ENCODE measurements at regions not wholly inside any gene's neighbourhood (a gene's known extent, or its start where the extent isn't known, plus 50 kb on each side); places are given as distances from the start of the nearest gene placed in this dataset.

- TF ChIP-seq, protein P1, sequence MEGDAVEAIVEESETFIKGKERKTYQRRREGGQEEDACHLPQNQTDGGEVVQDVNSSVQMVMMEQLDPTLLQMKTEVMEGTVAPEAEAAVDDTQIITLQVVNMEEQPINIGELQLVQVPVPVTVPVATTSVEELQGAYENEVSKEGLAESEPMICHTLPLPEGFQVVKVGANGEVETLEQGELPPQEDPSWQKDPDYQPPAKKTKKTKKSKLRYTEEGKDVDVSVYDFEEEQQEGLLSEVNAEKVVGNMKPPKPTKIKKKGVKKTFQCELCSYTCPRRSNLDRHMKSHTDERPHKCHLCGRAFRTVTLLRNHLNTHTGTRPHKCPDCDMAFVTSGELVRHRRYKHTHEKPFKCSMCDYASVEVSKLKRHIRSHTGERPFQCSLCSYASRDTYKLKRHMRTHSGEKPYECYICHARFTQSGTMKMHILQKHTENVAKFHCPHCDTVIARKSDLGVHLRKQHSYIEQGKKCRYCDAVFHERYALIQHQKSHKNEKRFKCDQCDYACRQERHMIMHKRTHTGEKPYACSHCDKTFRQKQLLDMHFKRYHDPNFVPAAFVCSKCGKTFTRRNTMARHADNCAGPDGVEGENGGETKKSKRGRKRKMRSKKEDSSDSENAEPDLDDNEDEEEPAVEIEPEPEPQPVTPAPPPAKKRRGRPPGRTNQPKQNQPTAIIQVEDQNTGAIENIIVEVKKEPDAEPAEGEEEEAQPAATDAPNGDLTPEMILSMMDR (IDR thresholded peaks at IDR 0.05): no peak
- TF ChIP-seq POLR2A (IDR thresholded peaks at IDR 0.05): no peak
Measured at GRCh38 chr13:55661505-55661904, 1479.2 kb upstream of the PRR20A start.

Data from heart left ventricle (tissue), 13 donors.